Hematopoietic multipotent progenitor cell treated with erythropoietin and hydrocortisone succinate and interleukin-3 and kit ligand, for 8 days (in vitro differentiated cells): ENCODE measurements at regions not wholly inside any gene's neighbourhood (a gene's known extent, or its start where the extent isn't known, plus 50 kb on each side); places are given as distances from the start of the nearest gene placed in this dataset.

Source experiments
- DNase-seq: peaks from one replicate; pipeline ENCODE4 v3.0.0-alpha.2; 2015

GRCh38 chr12:100741084-100741711, 53.4 kb upstream of the ANO4 start:
- peak; percentile 14 for DNase-seq

GRCh38 chr12:100743060-100743459, 51.5 kb upstream of the ANO4 start:
- no peak for DNase-seq
